K562 (cell line): ENCODE measurements at regions not wholly inside any gene's neighbourhood (a gene's known extent, or its start where the extent isn't known, plus 50 kb on each side); places are given as distances from the start of the nearest gene placed in this dataset.
A peak's percentile ranks its signal among the peaks of the same experiment; 100 is the strongest.

Experiments
- ATAC-seq: fragments of 200-7000 bp; cut with Tn5 transposase; 3 replicates; pipeline ENCODE4 v1.9.1; 2020; ENCODE audit warnings: moderate library complexity
- BruUV-seq: library from RNA; stranded (reverse); fragments of 400-500 nt; replicated peaks from 2 replicates; lab custom pipeline; 2021; lab: Mats Ljungman, UMichigan
- CTCF ChIA-PET: fragments of 300-600 bp; formaldehyde crosslinking; extraction: SDS; loops from one replicate; lab custom pipeline; 2021; ENCODE audit warnings: low intra/inter-chr PET ratio; lab: Yijun Ruan, JAX
- POLR2A ChIA-PET: fragments of 300-600, 350-650 bp; sonication (Branson Sonifier 250); formaldehyde crosslinking; extraction: SDS; loops from one replicate; lab custom pipeline; 2021; ENCODE audit warnings: antibody characterized with exemption, inconsistent platforms; lab: Yijun Ruan, JAX
- DNase-seq, 4 experiments: peaks; one replicate each; pipeline versions ENCODE4 v3.0.0 to v3.0.0-alpha.2; 2011 to 2018; ENCODE audit warnings: low spot score in 3 of 4, mixed read lengths in 3 of 4; ENCODE audit errors: extremely low read depth in 1 of 4
- FAIRE-seq: peaks from 2 replicates; lab custom pipeline; 2011; peaks lifted over from hg19 to GRCh38; lab: Jason Lieb, UNC
- H2AFZ ChIP-seq: 2 replicates; pipeline ENCODE4 v1.6.0; 2011; ENCODE audit warnings: low read depth, low read length, control low read depth, inconsistent platforms
- H3K27ac ChIP-seq: fragments of 200-600 bp; 3 replicates; pipeline ENCODE4 v1.8.0; 2011; ENCODE audit warnings: low read depth, mild to moderate bottlenecking, control low read depth, inconsistent platforms, low read length, moderate library complexity, mixed read lengths; ENCODE audit errors: extremely low read depth
- H3K27me3 ChIP-seq, 2 experiments: fragments of 300-600 bp in 1 of 2; 2 replicates in 1 of 2; 3 replicates in 1 of 2; pipeline versions ENCODE4 v1.6.0 to v1.8.0; 2011; ENCODE audit warnings: inconsistent platforms in 2 of 2, low read length in 2 of 2, mild to moderate bottlenecking in 1 of 2, mixed read lengths in 1 of 2, moderate library complexity in 1 of 2; ENCODE audit not compliant: control insufficient read depth in 2 of 2, insufficient read depth in 2 of 2
- H3K36me3 ChIP-seq: fragments of 300-600 bp; 3 replicates; pipeline ENCODE4 v1.8.0; 2011; ENCODE audit warnings: mild to moderate bottlenecking, low read length, inconsistent platforms; ENCODE audit not compliant: control insufficient read depth, insufficient read depth
- H3K4me1 ChIP-seq, 2 experiments: fragments of 200-600 bp in 1 of 2; replicated peaks in 1 of 2; 2 replicates in 1 of 2; 3 replicates in 1 of 2; pipeline versions ENCODE4 v1.5.1 to v1.8.0; 2011; ENCODE audit warnings: inconsistent platforms in 2 of 2, low read length in 2 of 2, mild to moderate bottlenecking in 1 of 2, mixed read lengths in 1 of 2, moderate library complexity in 1 of 2; ENCODE audit not compliant: control insufficient read depth in 2 of 2, insufficient read depth in 2 of 2
- H3K4me2 ChIP-seq: 2 replicates; pipeline ENCODE4 v1.6.1; 2011; ENCODE audit warnings: low read length, control low read depth, inconsistent platforms, mixed read lengths; ENCODE audit not compliant: insufficient read depth
- H3K4me3 ChIP-seq: fragments of 200-600 bp; sonication (generic), shearing (Covaris generic); 2 replicates; pipeline ENCODE4 v1.5.1; 2016; ENCODE audit warnings: control low read depth, inconsistent platforms
- H3K79me2 ChIP-seq: fragments of 200-600 bp; 3 replicates; pipeline ENCODE4 v1.8.0; 2011; ENCODE audit warnings: low read length, inconsistent platforms; ENCODE audit not compliant: control insufficient read depth, insufficient read depth
- H3K9ac ChIP-seq, 2 experiments: 2 replicates each; pipeline versions ENCODE4 v1.6.0 to v1.6.1; 2011; ENCODE audit warnings: low read depth in 2 of 2, low read length in 2 of 2, control low read depth in 1 of 2, inconsistent platforms in 1 of 2, mild to moderate bottlenecking in 1 of 2, mixed read lengths in 1 of 2; ENCODE audit not compliant: insufficient read depth in 1 of 2
- H3K9me1 ChIP-seq: one replicate; pipeline ENCODE4 v1.6.0; 2011; ENCODE audit warnings: inconsistent platforms, mild to moderate bottlenecking, low read length, moderate library complexity; ENCODE audit not compliant: control insufficient read depth, insufficient read depth
- H3K9me3 ChIP-seq: replicated peaks from 2 replicates; pipeline ENCODE4 v1.5.1; 2011; ENCODE audit warnings: low read depth, low read length, inconsistent platforms; ENCODE audit not compliant: control insufficient read depth, insufficient read depth
- H4K20me1 ChIP-seq: replicated peaks from 2 replicates; pipeline ENCODE4 v1.6.1; 2011; ENCODE audit warnings: low read length, inconsistent platforms, mixed read lengths; ENCODE audit not compliant: control insufficient read depth, insufficient read depth
- ZNF24 ChIP-seq: fragments of 450-650 bp; IDR thresholded peaks from 2 replicates; pipeline ENCODE4 v1.6.1; 2016
- WGBS: fragments of 100-300 bp; shearing (Covaris generic); methylation state at CpG from one replicate; pipeline ENCODE4 v1.1.6; 2016; ENCODE audit warnings: low coverage, mixed read lengths; ENCODE audit not compliant: insufficient coverage; ENCODE audit errors: missing lambda C conversion rate; 5-methylcytosine and 5-hydroxymethylcytosine counted together
- in situ Hi-C: fragments of 300-500 bp; cut with MboI; formaldehyde crosslinking; loops from 4 replicates; pipeline ENCODE4 v1.15.0; 2018; ENCODE audit warnings: inconsistent platforms, mixed read lengths
- intact Hi-C: fragments of 100-400 bp; cut with micrococcal nuclease; formaldehyde crosslinking; loops from 2 replicates; pipeline ENCODE4 v1.14.2; 2022
- TF ChIP-seq, protein P1 (sequence below): fragments of 450-650 bp; IDR thresholded peaks from 2 replicates; pipeline ENCODE4 v1.7.1; 2018; ENCODE audit warnings: mild to moderate bottlenecking, low read depth; ENCODE audit not compliant: partially characterized antibody

DNA sequence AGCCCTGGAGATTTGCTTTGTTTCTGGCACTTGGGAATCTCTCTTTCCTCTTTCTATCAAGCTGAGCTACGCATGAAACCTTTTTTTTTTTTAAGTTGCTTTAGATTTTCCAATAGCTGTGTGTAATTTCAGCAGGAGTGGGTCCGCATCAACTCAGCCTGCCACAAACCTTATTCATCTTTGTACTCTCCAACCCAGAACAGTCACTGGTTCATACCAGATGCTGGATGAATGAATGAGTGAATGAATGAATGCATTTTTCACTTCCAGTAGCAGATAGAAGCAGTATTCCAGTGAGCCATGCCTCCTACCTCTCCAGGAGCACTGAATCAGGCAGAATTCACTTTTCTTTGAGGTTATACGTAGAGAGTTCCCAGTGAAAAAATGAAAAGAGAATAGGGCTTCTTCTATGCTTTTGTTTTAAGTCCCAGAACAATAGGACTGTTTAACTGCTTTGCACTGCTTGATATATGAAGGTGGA lies 221.1 kb downstream of the TM9SF2 start:
- Histone ChIP-seq H3K79me2 (no peaks in the 10 kb centered on the region), H3K36me3 (no peaks in the 10 kb centered on the region), H4K20me1 (no peaks in the 10 kb centered on the region; the same call in 1 of the 2 replicates), H3K27me3 (peaks cover 3 to 4% of the 10 kb centered on the region in 2 experiments; a peak in 3 of 5 replicates), H3K4me2 (no peak overlapping the region), H3K9ac (no peak overlapping the region), H3K9me3 (no peaks in the 10 kb centered on the region), H2AFZ (no peak overlapping the region), H3K27ac (no peak overlapping the region), H3K9me1 (no peaks in the 10 kb centered on the region), H3K4me1 (no peaks in the 10 kb centered on the region), H3K4me3 (no peak overlapping the region)
- 17% methylated on average over 2 of the region's 3 CpGs for WGBS
- in situ Hi-C loops (no loop called here), intact Hi-C loops (no loop called here)
- BruUV-seq = no TSS peak
- POLR2A ChIA-PET = interaction anchor here (0.6 to 1.5 kb wide), 3 partner anchors 9 to 349 kb away, joined by 3 to 4 read pairs (median 3); no protein-coding TSS in a partner anchor
- FAIRE-seq (no peak), ATAC-seq (no peak), DNase-seq (no peak)
- CTCF ChIA-PET = no interaction called here
- TF ChIP-seq ZNF24 = peak; percentile 77; the same call in 1 of the 2 replicates
- TF ChIP-seq, protein P1, sequence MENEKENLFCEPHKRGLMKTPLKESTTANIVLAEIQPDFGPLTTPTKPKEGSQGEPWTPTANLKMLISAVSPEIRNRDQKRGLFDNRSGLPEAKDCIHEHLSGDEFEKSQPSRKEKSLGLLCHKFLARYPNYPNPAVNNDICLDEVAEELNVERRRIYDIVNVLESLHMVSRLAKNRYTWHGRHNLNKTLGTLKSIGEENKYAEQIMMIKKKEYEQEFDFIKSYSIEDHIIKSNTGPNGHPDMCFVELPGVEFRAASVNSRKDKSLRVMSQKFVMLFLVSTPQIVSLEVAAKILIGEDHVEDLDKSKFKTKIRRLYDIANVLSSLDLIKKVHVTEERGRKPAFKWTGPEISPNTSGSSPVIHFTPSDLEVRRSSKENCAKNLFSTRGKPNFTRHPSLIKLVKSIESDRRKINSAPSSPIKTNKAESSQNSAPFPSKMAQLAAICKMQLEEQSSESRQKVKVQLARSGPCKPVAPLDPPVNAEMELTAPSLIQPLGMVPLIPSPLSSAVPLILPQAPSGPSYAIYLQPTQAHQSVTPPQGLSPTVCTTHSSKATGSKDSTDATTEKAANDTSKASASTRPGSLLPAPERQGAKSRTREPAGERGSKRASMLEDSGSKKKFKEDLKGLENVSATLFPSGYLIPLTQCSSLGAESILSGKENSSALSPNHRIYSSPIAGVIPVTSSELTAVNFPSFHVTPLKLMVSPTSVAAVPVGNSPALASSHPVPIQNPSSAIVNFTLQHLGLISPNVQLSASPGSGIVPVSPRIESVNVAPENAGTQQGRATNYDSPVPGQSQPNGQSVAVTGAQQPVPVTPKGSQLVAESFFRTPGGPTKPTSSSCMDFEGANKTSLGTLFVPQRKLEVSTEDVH = no peak
